NB4 (cell line): ENCODE measurements at regions not wholly inside any gene's neighbourhood (a gene's known extent, or its start where the extent isn't known, plus 50 kb on each side); places are given as distances from the start of the nearest gene placed in this dataset.

Source experiments
- POLR2A ChIP-seq: IDR thresholded peaks from 2 replicates; pipeline ENCODE4 v1.6.1; 2011; ENCODE audit warnings: mild to moderate bottlenecking; ENCODE audit not compliant: insufficient read length; ENCODE audit errors: extremely low read depth
- TF ChIP-seq, protein P1 (sequence below): IDR thresholded peaks from one replicate; pipeline ENCODE4 v1.5.1; 2012; ENCODE audit warnings: low read depth, low read length

DNA sequence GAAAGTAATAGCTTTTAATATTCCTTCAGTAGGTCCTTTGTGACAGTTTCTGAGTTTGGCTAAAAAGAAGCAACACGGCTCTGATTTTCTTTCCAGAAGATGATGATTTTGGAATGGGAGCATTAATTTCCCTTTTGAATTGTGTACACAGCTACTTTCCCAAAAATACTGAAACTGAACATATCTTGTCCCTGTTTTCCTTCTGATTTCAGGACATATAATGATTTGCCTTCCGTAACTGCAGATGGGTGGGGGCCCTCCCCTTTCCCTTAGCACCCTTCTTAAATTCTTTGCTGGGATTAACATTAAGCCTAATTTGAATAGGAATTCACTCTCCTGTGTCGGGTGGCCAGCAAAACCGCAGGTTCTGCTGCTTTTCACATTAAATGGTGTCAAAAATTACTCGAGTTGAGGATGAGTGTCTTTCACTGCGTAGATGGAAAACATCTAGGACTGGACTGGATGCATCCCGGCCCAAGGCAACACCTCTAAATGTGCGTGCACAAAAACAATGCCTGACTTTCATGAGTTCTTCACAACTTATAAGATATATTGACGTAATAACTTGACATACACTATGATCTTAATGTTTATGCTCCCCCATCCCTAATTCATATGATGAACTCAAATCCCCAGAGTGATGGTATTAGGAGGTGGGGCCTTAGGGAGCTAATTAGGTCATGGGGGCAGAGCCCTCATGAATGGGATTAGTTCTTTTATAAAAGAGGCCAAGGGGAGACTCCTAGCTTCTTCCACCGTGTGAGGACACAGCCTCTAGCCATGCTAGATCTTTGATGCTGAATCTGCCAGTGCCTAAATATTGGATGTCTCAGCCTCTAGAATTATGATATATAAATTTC is 158.1 kb downstream of the AEBP2 start:
- TF ChIP-seq, protein P1, sequence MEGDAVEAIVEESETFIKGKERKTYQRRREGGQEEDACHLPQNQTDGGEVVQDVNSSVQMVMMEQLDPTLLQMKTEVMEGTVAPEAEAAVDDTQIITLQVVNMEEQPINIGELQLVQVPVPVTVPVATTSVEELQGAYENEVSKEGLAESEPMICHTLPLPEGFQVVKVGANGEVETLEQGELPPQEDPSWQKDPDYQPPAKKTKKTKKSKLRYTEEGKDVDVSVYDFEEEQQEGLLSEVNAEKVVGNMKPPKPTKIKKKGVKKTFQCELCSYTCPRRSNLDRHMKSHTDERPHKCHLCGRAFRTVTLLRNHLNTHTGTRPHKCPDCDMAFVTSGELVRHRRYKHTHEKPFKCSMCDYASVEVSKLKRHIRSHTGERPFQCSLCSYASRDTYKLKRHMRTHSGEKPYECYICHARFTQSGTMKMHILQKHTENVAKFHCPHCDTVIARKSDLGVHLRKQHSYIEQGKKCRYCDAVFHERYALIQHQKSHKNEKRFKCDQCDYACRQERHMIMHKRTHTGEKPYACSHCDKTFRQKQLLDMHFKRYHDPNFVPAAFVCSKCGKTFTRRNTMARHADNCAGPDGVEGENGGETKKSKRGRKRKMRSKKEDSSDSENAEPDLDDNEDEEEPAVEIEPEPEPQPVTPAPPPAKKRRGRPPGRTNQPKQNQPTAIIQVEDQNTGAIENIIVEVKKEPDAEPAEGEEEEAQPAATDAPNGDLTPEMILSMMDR: no peak
- TF ChIP-seq POLR2A: no peak
